SK-N-SH treated with all-trans-retinoic acid at 6 μM for 48 hours (cell line): ENCODE measurements at regions not wholly inside any gene's neighbourhood (a gene's known extent, or its start where the extent isn't known, plus 50 kb on each side); places are given as distances from the start of the nearest gene placed in this dataset.

Experiments
- ATAC-seq: fragments of 200-7000 bp; cut with Tn5 transposase; 3 replicates; pipeline ENCODE4 v1.9.1; 2020; ENCODE audit warnings: mild to moderate bottlenecking, moderate library complexity
- BACH2 ChIP-seq: fragments of 250-450 bp; sonication (Bioruptor Pico); IDR thresholded peaks from 2 replicates; pipeline ENCODE4 v1.9.0; 2021; ENCODE audit warnings: mild to moderate bottlenecking, borderline replicate concordance
- CSDC2 ChIP-seq: fragments of 250-450 bp; sonication (Bioruptor Pico); IDR thresholded peaks from 2 replicates; pipeline ENCODE4 v1.5.0; 2020; ENCODE audit warnings: mild to moderate bottlenecking, moderate library complexity
- CSRNP3 ChIP-seq: fragments of 250-450 bp; sonication (Bioruptor Pico); IDR thresholded peaks from 2 replicates; pipeline ENCODE4 v1.5.1; 2021; ENCODE audit warnings: mild to moderate bottlenecking, moderate library complexity
- ESRRG ChIP-seq: fragments of 250-450 bp; sonication (Bioruptor Pico); IDR thresholded peaks from 2 replicates; pipeline ENCODE4 v1.6.1; 2021; ENCODE audit warnings: mild to moderate bottlenecking
- GLIS3 ChIP-seq: fragments of 250-450 bp; sonication (Bioruptor Pico); IDR thresholded peaks from 2 replicates; pipeline ENCODE4 v1.5.0; 2020; ENCODE audit warnings: mild to moderate bottlenecking, moderate library complexity
- ISL1 ChIP-seq: fragments of 250-450 bp; sonication (Bioruptor Pico); IDR thresholded peaks from 2 replicates; pipeline ENCODE4 v2.1.2; 2022; ENCODE audit warnings: mild to moderate bottlenecking, moderate library complexity
- OSR1 ChIP-seq: fragments of 250-450 bp; sonication (Bioruptor Pico); IDR thresholded peaks from 2 replicates; pipeline ENCODE4 v1.8.0; 2022; ENCODE audit warnings: moderate library complexity, mild to moderate bottlenecking, inconsistent platforms
- PPARA ChIP-seq: fragments of 250-450 bp; sonication (Bioruptor Pico); IDR thresholded peaks from 2 replicates; pipeline ENCODE4 v1.5.0; 2020; ENCODE audit warnings: mild to moderate bottlenecking, borderline replicate concordance
- RARB ChIP-seq: fragments of 250-450 bp; sonication (Bioruptor Pico); IDR thresholded peaks from 2 replicates; pipeline ENCODE4 v1.8.0; 2021; ENCODE audit warnings: mild to moderate bottlenecking, moderate library complexity
- SNAI2 ChIP-seq: fragments of 250-450 bp; sonication (Bioruptor Pico); IDR thresholded peaks from 2 replicates; pipeline ENCODE4 v1.5.0; 2020; ENCODE audit warnings: mild to moderate bottlenecking, moderate library complexity
- TCF4 ChIP-seq: fragments of 250-450 bp; sonication (Bioruptor Pico); IDR thresholded peaks from 2 replicates; pipeline ENCODE4 v1.8.0; 2021; ENCODE audit warnings: mild to moderate bottlenecking, moderate library complexity, borderline replicate concordance
- ZC3H10 ChIP-seq: fragments of 250-450 bp; sonication (Bioruptor Pico); IDR thresholded peaks from 2 replicates; pipeline ENCODE4 v1.5.1; 2021; ENCODE audit warnings: mild to moderate bottlenecking, moderate library complexity
- ZFP3 ChIP-seq: fragments of 250-450 bp; sonication (Bioruptor Pico); IDR thresholded peaks from 2 replicates; pipeline ENCODE4 v1.5.0; 2020; ENCODE audit warnings: mild to moderate bottlenecking, moderate library complexity
- ZFP30 ChIP-seq: fragments of 450-650 bp; formaldehyde crosslinking; IDR thresholded peaks from 2 replicates; pipeline ENCODE4 v1.5.0; 2022; ENCODE audit warnings: mild to moderate bottlenecking, moderate library complexity
- ZNF565 ChIP-seq: fragments of 450-650 bp; formaldehyde crosslinking; conservative IDR thresholded peaks from 2 replicates; pipeline ENCODE4 v1.5.0; 2020; ENCODE audit warnings: low read depth, mild to moderate bottlenecking, moderate library complexity
- ZNF70 ChIP-seq: fragments of 450-650 bp; formaldehyde crosslinking; IDR thresholded peaks from 2 replicates; pipeline ENCODE4 v1.5.0; 2020; ENCODE audit warnings: mild to moderate bottlenecking, moderate library complexity
- ZNF8 ChIP-seq: fragments of 450-650 bp; formaldehyde crosslinking; IDR thresholded peaks from 2 replicates; pipeline ENCODE4 v1.5.0; 2020; ENCODE audit warnings: mild to moderate bottlenecking, moderate library complexity
- TF ChIP-seq, protein P1 (sequence below): fragments of 250-450 bp; sonication (Bioruptor Pico); IDR thresholded peaks from 2 replicates; pipeline ENCODE4 v1.8.0; 2020; ENCODE audit warnings: mild to moderate bottlenecking, moderate library complexity, borderline replicate concordance
- TF ChIP-seq, protein P2 (sequence below): fragments of 250-450 bp; sonication (Bioruptor Pico); IDR thresholded peaks from 2 replicates; pipeline ENCODE4 v1.5.1; 2020; ENCODE audit warnings: low read depth, mild to moderate bottlenecking, moderate library complexity
- TF ChIP-seq, protein P3 (sequence below): fragments of 250-450 bp; sonication (Bioruptor Pico); IDR thresholded peaks from 2 replicates; pipeline ENCODE4 v1.5.0; 2020; ENCODE audit warnings: mild to moderate bottlenecking, moderate library complexity

- TF ChIP-seq, protein P1, sequence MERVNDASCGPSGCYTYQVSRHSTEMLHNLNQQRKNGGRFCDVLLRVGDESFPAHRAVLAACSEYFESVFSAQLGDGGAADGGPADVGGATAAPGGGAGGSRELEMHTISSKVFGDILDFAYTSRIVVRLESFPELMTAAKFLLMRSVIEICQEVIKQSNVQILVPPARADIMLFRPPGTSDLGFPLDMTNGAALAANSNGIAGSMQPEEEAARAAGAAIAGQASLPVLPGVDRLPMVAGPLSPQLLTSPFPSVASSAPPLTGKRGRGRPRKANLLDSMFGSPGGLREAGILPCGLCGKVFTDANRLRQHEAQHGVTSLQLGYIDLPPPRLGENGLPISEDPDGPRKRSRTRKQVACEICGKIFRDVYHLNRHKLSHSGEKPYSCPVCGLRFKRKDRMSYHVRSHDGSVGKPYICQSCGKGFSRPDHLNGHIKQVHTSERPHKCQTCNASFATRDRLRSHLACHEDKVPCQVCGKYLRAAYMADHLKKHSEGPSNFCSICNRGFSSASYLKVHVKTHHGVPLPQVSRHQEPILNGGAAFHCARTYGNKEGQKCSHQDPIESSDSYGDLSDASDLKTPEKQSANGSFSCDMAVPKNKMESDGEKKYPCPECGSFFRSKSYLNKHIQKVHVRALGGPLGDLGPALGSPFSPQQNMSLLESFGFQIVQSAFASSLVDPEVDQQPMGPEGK (CRISPR knock-in tag), result no peak
- TF ChIP-seq ZFP3 (CRISPR knock-in tag), result no peak
- no peak for TF ChIP-seq PPARA (CRISPR knock-in tag)
- TF ChIP-seq ZNF8 (CRISPR knock-in tag), result no peak
- no peak for TF ChIP-seq CSDC2 (CRISPR knock-in tag)
- TF ChIP-seq GLIS3 (CRISPR knock-in tag), result no peak
- no peak for TF ChIP-seq ESRRG
- no peak for TF ChIP-seq RARB (CRISPR knock-in tag)
- no peak for TF ChIP-seq ZNF70
- TF ChIP-seq, protein P2, sequence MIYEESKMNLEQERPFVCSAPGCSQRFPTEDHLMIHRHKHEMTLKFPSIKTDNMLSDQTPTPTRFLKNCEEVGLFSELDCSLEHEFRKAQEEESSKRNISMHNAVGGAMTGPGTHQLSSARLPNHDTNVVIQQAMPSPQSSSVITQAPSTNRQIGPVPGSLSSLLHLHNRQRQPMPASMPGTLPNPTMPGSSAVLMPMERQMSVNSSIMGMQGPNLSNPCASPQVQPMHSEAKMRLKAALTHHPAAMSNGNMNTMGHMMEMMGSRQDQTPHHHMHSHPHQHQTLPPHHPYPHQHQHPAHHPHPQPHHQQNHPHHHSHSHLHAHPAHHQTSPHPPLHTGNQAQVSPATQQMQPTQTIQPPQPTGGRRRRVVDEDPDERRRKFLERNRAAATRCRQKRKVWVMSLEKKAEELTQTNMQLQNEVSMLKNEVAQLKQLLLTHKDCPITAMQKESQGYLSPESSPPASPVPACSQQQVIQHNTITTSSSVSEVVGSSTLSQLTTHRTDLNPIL (CRISPR knock-in tag), result no peak
- no peak for TF ChIP-seq ZFP30 (CRISPR knock-in tag)
- no peak for TF ChIP-seq ZNF565
- no peak for ATAC-seq
Measured at GRCh38 chr14:41476526-41476925, 130.2 kb upstream of the LRFN5 start.

DNA sequence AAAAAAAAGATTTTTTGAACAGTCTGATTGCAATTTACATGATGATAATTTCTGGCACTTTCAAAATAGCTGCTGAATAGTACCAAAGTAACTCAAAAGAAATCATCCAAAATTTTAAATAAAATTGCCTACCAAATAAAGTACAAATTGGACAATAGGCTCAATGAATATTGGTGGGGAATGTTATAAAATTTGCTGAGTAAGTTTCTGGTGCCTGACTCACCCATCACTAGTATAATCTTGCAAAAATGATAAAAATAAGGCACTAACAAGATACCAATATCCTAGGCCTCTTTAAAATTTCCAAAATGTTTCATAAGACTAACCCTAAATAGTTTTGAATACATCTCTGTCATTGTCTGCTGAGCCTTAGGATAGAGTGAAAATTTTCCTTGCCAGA, 145.3 kb upstream of the LRFN5 start:
- TF ChIP-seq ZNF8 (CRISPR knock-in tag) (no peak), CSDC2 (CRISPR knock-in tag) (no peak), ZNF70 (no peak), ZFP30 (CRISPR knock-in tag) (no peak), BACH2 (CRISPR knock-in tag) (no peak), SNAI2 (CRISPR knock-in tag) (no peak), ESRRG (no peak), RARB (CRISPR knock-in tag) (no peak), ZNF565 (no peak), PPARA (CRISPR knock-in tag) (no peak), GLIS3 (CRISPR knock-in tag) (no peak), CSRNP3 (CRISPR knock-in tag) (no peak), ZFP3 (CRISPR knock-in tag) (no peak), ZC3H10 (no peak), ISL1 (CRISPR knock-in tag) (no peak)
- TF ChIP-seq, protein P1 (CRISPR knock-in tag), result no peak
- TF ChIP-seq, protein P2 (CRISPR knock-in tag), result no peak
- TF ChIP-seq, protein P3, sequence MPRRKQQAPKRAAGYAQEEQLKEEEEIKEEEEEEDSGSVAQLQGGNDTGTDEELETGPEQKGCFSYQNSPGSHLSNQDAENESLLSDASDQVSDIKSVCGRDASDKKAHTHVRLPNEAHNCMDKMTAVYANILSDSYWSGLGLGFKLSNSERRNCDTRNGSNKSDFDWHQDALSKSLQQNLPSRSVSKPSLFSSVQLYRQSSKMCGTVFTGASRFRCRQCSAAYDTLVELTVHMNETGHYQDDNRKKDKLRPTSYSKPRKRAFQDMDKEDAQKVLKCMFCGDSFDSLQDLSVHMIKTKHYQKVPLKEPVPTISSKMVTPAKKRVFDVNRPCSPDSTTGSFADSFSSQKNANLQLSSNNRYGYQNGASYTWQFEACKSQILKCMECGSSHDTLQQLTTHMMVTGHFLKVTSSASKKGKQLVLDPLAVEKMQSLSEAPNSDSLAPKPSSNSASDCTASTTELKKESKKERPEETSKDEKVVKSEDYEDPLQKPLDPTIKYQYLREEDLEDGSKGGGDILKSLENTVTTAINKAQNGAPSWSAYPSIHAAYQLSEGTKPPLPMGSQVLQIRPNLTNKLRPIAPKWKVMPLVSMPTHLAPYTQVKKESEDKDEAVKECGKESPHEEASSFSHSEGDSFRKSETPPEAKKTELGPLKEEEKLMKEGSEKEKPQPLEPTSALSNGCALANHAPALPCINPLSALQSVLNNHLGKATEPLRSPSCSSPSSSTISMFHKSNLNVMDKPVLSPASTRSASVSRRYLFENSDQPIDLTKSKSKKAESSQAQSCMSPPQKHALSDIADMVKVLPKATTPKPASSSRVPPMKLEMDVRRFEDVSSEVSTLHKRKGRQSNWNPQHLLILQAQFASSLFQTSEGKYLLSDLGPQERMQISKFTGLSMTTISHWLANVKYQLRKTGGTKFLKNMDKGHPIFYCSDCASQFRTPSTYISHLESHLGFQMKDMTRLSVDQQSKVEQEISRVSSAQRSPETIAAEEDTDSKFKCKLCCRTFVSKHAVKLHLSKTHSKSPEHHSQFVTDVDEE (CRISPR knock-in tag), result no peak
- ATAC-seq, result no peak

- ATAC-seq, result no peak
Measured at GRCh38 chr14:41457393-41457792, 149.3 kb upstream of the LRFN5 start.

More at GRCh38 chr14:41457393-41457792, 149.3 kb upstream of the LRFN5 start:
- TF ChIP-seq, protein P2 (CRISPR knock-in tag), result no peak
- TF ChIP-seq, protein P1 (CRISPR knock-in tag), result no peak
- TF ChIP-seq OSR1 (CRISPR knock-in tag) (no peak), GLIS3 (CRISPR knock-in tag) (no peak), TCF4 (CRISPR knock-in tag) (no peak)
